ENCODE measurements at regions not wholly inside any gene's neighbourhood (a gene's known extent, or its start where the extent isn't known, plus 50 kb on each side); places are given as distances from the start of the nearest gene placed in this dataset.

- no peak for TF ChIP-seq SIN3A (IDR thresholded peaks at IDR 0.05; ENCODE audit: low read depth)
- TF ChIP-seq POLR2AphosphoS5 (IDR thresholded peaks at IDR 0.05; ENCODE audit: low read depth, low read length) = no peak
- TF ChIP-seq SP1 (IDR thresholded peaks at IDR 0.05; ENCODE audit: low read depth) = no peak
- TF ChIP-seq CTCF (IDR thresholded peaks at IDR 0.05 in 2 of 3, conservative IDR thresholded peaks at IDR 0.05 in 1 of 3; ENCODE audit: borderline replicate concordance in 1 of 3, insufficient read depth in 1 of 3, low read depth in 2 of 3, low read length in 2 of 3) = no peak
- no peak for TF ChIP-seq POLR2A (IDR thresholded peaks at IDR 0.05; ENCODE audit: borderline replicate concordance, extremely low read depth, insufficient read depth, insufficient read length)
- TF ChIP-seq, protein P1, sequence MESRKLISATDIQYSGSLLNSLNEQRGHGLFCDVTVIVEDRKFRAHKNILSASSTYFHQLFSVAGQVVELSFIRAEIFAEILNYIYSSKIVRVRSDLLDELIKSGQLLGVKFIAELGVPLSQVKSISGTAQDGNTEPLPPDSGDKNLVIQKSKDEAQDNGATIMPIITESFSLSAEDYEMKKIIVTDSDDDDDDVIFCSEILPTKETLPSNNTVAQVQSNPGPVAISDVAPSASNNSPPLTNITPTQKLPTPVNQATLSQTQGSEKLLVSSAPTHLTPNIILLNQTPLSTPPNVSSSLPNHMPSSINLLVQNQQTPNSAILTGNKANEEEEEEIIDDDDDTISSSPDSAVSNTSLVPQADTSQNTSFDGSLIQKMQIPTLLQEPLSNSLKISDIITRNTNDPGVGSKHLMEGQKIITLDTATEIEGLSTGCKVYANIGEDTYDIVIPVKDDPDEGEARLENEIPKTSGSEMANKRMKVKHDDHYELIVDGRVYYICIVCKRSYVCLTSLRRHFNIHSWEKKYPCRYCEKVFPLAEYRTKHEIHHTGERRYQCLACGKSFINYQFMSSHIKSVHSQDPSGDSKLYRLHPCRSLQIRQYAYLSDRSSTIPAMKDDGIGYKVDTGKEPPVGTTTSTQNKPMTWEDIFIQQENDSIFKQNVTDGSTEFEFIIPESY (IDR thresholded peaks at IDR 0.05; ENCODE audit: extremely low read depth, insufficient replicate concordance, low read length) = no peak
- TF ChIP-seq ELF1 (IDR thresholded peaks at IDR 0.05; ENCODE audit: borderline replicate concordance, low read depth) = no peak
- TF ChIP-seq REST (IDR thresholded peaks at IDR 0.05; ENCODE audit: low read depth) = no peak
- no peak for TF ChIP-seq EZH2 (IDR thresholded peaks at IDR 0.05)
These were observed 572.7 kb upstream of the CDH5 start for GRCh38 chr16:65793781-65794180.
